NCI-H1092 (cell line): ENCODE measurements at regions not wholly inside any gene's neighbourhood (a gene's known extent, or its start where the extent isn't known, plus 50 kb on each side); places are given as distances from the start of the nearest gene placed in this dataset.

Experiments used
- DNase-seq: peaks from one replicate; lab custom pipeline; 2025; lab: John Stamatoyannopoulos, UW

GRCh38 chr13:99640260-99640659 lies 139.0 kb downstream of the TM9SF2 start:
- DNase-seq = no peak

- DNase-seq = no peak
Measured at GRCh38 chr13:99639126-99639525, 137.9 kb downstream of the TM9SF2 start.

- no peak for DNase-seq
Measured at GRCh38 chr13:99636728-99637353, 135.6 kb downstream of the TM9SF2 start.

- no peak for DNase-seq
Measured at GRCh38 chr13:99636306-99636705, 135.0 kb downstream of the TM9SF2 start.

GRCh38 chr13:99634672-99635071 lies 133.4 kb downstream of the TM9SF2 start:
- no peak for DNase-seq

- no peak for DNase-seq
Measured at GRCh38 chr13:99630269-99630898, 129.1 kb downstream of the TM9SF2 start.

GRCh38 chr13:99629641-99630040 lies 128.4 kb downstream of the TM9SF2 start:
- no peak for DNase-seq

GRCh38 chr13:99628442-99628841 lies 127.2 kb downstream of the TM9SF2 start:
- no peak for DNase-seq

GRCh38 chr13:99626461-99627082 lies 125.3 kb downstream of the TM9SF2 start:
- no peak for DNase-seq

- no peak for DNase-seq
Measured at GRCh38 chr13:99624936-99625540, 123.8 kb downstream of the TM9SF2 start.

- DNase-seq = no peak
Measured at GRCh38 chr13:99620806-99621205, 119.5 kb downstream of the TM9SF2 start.

- DNase-seq = no peak
Measured at GRCh38 chr13:99619207-99619606, 117.9 kb downstream of the TM9SF2 start.

- no peak for DNase-seq
Measured at GRCh38 chr13:99617474-99618255, 116.4 kb downstream of the TM9SF2 start.

GRCh38 chr13:99614465-99614885 lies 113.2 kb downstream of the TM9SF2 start:
- DNase-seq = no peak
